ENCODE measurements at regions not wholly inside any gene's neighbourhood (a gene's known extent, or its start where the extent isn't known, plus 50 kb on each side); places are given as distances from the start of the nearest gene placed in this dataset.
A peak's percentile ranks its signal among the peaks of the same experiment; 100 is the strongest.
"Not testable (repeated sequence)": the region's sequence is repeated elsewhere in the genome, so short reads cannot be mapped to it uniquely, and the experiment has no call there.

DNA sequence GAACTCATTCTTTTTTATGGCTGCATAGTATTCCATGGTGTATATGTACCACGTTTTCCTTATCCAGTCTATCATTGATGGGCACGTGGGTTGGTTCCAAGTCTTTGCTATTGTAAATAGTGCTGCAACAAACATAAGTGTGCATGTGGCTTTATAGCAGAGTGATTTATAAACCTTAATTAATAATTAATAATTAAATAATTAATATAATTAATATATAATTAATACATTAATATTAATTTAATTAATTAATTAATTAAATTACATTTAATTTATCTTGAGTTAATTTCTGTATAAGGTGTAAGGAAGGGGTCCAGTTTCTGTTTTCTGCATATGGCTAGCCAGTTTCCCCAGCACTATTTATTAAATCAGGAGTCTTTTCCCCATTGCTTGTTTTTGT is 142.1 kb upstream of the TFAP2D start:
- intact Hi-C loops (cut with DNase I); DNase-seq: not testable (repeated sequence)

DNA sequence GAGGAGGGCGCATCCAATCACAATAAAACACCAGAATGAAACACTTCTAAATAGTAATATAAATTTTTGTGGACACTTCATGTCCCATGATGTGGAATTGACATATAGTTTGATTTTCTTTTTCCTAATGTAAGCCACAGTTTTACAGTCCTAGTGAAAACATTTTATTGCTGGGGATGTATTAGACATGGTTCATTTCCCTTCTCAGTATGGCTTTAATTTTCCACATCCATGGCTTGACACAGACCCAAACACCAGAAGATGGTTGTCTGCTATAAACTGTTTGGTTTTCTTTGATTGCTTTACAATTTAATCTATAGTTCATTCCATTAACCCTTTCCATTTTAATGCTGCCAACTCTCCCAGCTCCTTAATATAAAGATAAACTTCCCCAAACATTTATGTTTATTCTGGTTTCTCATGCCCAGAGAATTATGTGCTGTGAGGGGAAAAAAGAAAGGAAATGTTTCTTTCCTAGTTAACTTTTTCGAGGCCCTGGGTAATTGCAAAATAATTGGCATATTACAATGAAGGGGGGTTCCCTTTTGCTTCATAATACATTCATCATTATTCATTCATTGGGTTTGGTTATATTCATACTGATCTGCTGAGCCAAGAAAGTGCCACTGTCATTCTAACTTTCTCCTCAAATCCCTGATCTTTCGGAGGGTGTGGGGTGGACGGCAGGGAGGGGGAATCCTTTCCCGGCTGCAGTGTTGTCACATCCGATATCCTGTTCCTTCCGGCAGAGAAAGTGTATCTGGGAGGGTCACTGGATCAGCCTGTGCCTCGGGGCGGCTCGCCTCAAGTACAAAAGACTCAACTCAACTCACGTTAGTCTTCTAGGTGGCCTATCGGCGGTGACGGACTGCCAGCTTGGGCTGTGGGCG is 127.6 kb upstream of the TFAP2D start:
- intact Hi-C loops (cut with DNase I), result no loop called here

DNA sequence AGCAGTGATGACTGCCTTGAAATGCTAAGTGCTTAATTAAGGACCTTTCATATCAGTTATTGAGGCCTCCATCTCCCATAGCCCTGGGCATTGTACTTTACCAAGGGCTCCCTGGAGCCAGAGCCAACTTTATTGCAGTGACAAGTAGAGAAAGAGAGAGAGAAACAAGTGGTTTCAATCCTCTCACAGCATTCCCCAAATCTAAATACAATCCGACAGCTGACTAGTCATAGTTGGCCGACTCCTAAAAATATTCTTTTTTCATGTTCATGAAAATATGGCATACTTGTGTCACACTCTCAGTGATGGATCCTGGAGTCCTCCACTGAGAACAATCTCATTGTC is 127.0 kb upstream of the TFAP2D start:
- no peak for DNase-seq
- intact Hi-C loops (cut with DNase I), result no loop called here

More for the DNA sequence above, 127.6 kb upstream of the TFAP2D start:
- DNase-seq, result no peak

DNA sequence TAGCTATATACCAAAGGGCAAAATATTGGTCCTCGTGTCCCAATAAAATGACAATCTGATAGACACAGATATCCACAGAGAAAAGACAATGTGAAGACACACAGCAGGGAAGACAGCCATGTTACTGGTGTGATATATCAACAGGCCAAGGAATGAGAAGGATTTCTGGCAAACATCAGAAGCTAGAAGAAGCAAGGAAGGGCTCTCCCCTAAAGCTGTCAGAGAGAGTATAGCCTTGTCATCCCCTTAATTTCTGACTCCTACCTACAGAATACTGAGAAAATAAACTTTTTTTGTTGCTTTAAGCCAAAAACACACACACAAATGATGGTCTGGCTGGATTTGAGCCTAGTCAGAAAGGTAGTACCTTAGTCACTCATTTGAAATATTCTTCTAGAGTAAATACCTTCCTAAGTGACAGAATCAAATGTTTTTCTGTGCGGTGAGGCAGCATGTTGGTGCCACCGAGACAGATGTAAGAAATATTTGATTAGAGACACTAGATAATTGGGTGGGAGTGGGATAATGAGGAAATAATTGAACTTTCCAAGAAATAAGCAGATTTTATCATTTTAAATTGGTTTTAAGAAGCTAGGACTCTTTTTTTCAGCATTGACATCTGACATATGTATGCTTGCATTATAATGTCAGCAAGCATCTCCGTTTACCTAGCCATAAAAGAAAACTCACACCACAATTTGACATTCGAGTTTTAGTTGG is 123.4 kb upstream of the TFAP2D start:
- no peak for DNase-seq
- intact Hi-C loops (cut with DNase I), result no loop called here

DNA sequence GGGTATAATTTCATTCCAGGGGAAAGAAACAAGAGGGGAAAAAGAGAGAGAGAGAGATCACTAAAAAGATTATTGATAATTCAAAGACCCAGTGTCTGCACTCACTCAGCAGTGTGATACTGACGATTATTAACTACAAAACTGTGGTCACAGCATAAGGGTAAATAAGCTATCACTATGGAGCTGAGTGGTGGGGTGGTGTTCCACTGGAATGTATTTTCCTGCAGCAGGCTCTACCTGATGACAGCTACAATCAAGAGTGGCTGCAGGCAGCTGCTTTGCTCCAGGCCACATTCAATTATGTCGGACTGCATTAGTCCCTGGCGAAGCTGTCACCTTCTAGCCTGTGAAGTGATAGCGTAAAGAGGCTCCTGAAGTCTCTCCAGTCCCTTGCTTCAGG is 122.2 kb upstream of the TFAP2D start:
- DNase-seq, result no peak
- intact Hi-C loops (cut with DNase I), result no loop called here

DNA sequence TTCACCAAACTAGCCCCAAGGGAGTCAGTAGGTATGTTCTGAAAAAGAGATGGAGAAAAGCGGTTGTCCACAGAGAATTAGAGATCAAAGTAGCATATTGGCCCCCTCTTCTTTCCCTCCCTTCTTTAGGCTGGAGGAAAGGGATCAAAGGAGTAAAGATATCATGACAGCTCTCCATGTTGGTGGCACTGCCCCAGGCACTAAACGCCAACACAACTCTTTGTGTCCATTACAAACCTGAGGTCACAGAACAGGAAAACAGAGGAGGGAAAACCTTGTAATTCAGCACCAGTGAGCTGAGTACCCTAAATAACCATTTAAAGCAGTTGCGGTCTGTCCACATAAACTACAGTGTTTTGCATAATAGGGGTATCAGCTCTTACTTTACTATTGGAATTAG is 113.0 kb upstream of the TFAP2D start:
- intact Hi-C loops (cut with DNase I), result loop anchor here (10.0 kb wide), 1 partner anchor 475 kb away; no protein-coding TSS in a partner anchor
- no peak for DNase-seq

DNA sequence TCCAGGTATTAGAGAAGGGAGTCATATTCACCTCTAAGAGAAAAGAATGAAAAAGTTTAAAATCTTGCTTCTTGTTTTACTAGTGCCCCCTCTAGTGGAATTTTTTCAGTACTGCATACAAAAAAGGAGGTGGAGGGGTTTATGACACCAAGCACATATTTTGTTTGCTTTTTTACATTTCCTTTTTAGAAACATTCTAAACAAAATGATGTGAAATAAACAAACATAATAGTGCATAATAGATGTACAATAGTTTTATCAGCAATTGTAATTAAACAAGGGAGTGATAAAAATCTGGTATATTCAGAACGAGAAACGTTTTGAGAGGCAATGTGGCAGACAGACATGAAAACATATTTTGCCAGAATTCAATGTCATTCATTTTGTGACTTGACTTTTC is 111.0 kb upstream of the TFAP2D start:
- peak in 6 of 42 donors; percentile 5 to 43 (median 13) for DNase-seq

DNA sequence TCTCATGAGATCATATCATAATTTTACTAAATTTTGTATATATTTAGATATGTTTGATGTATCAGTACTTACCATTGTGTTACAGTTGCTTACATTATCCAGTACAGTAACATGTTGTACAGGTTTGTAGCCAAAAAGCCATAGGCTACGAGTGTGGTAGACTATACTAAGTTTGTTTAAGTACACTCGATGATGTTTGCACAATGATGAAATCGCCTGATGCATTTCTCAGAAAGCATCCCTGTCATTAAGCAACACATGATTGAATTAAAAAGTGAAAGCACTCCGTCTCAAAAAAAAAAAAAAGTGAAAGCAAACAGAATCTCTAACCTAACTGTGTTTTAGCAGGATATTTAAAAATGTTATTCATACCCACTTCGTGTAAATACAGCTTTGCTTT is 104.9 kb upstream of the TFAP2D start:
- no peak for DNase-seq
- intact Hi-C loops (cut with DNase I), result loop anchor here (10.0 kb wide), 1 partner anchor 484 kb away; no protein-coding TSS in a partner anchor

More for the DNA sequence above, 111.0 kb upstream of the TFAP2D start:
- intact Hi-C loops (cut with DNase I), result loop anchor here (10.0 kb wide), 1 partner anchor 477 kb away; no protein-coding TSS in a partner anchor

DNA sequence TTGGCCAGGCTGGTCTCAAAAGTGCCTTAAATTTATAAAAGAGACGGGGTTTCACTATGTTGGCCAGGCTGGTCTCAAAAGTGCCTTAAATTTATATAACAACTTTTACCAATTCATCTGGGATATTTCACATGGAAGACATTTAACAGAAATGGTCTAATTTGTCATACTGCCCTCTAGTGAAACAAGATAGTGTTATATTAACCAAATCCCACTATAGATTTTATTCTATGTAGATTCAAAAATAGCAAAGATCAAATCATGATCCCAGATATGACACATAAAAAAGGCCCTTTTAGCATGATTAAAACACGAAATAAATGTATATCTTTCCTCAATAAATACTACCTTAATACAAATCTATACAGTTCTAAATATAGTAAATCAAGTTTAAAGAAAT is 102.8 kb upstream of the TFAP2D start:
- no peak for DNase-seq
- intact Hi-C loops (cut with DNase I), result no loop called here

DNA sequence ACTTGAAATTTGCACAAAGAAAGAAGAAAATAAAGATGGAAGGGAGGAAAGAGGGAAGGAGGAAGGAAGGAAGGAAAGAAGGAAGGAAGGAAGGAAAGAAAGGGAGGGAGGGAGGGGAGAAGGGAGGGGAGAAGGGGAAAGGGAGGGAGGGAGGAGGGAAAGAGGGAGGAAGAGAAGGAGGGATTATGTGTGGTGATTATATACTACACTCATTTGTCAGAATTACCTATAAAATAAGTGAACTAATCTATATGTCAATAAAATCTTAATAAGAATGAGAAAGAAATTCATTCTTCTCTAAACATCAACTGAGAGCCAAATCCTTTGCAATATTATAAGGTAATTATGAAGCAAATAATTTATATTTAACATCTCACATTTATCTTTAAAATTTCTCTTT is 77.9 kb upstream of the TFAP2D start:
- intact Hi-C loops (cut with DNase I), result no loop called here

DNA sequence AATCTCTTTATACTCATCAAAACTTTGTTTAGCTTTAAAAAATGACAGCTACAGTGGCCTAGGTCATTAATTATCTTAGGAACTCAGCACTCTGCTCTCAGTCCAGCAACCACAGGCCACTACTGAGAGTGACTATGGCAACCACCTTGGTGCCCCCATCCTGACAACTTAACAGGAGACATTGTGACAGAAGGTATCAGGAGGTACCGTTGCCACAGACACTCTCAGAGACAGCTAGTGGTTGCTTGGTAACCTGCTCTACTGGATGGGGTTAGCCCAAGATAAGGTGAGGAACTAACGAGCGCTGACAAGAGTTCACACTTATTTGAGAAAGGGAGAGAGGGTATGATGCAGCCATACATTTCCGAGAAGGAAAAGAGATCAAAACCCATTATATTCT is 76.1 kb upstream of the TFAP2D start:
- intact Hi-C loops (cut with DNase I), result no loop called here
- no peak for DNase-seq

More for the DNA sequence above, 77.9 kb upstream of the TFAP2D start:
- DNase-seq, result no peak

DNA sequence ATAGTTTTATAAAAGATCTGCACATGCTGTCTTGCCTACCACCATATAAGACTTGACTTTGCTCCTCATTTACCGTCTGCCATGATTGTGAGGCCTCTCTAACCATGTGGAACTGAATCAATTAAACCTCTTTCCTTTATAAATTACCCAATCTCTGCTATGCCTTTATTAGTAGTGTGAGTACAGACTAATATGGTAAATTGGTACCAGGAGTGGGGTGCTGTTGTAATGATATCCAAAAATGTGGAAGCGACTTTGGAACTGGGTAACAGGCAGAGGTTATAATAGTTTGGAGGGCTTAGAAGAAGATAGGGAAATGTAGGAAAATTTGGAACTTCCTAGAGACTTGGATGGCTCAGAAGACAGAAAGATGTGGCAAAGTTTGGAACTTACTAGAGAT is 64.2 kb upstream of the TFAP2D start:
- DNase-seq, result no peak
- intact Hi-C loops (cut with DNase I), result no loop called here

DNA sequence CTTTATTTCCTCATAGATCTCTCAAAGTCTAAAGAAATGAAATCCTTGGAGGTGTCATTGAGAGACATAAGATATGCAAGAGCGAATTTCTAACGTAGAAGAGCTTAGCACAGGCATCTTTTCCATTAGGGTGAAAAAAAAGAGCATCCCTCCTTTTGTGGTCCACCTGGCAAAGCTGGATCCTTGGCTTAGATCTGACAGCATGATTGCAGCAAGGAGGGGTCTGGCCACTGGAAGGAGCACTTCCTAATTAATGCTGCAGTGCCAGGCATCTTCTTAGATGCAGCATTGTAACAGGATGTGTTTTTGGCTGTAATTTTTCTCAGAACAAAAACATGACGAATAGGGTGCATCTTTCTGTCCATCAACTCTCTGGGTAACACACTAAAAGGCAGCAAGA is 60.1 kb upstream of the TFAP2D start:
- intact Hi-C loops (cut with DNase I), result no loop called here

DNA sequence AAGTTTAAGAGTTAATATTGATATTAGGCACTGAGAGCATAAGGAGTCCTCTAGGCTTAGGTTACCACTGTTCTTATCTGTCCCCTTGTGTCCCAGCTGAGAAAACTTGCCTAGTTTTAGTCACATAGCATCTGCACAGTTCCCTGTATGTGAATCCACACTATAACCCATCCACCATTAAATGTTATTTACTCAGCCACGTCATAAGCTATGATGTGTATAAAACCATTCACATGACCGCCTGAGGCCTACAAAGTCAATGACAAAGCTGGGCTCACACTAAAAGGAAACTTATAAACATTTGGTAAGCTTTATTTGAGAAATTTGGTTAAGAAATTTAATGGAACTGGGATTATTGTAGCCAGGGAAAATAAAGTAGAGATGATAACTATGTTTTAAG is 59.2 kb upstream of the TFAP2D start:
- no peak for DNase-seq
- intact Hi-C loops (cut with DNase I), result no loop called here

More for the DNA sequence above, 60.1 kb upstream of the TFAP2D start:
- DNase-seq, result no peak

DNA sequence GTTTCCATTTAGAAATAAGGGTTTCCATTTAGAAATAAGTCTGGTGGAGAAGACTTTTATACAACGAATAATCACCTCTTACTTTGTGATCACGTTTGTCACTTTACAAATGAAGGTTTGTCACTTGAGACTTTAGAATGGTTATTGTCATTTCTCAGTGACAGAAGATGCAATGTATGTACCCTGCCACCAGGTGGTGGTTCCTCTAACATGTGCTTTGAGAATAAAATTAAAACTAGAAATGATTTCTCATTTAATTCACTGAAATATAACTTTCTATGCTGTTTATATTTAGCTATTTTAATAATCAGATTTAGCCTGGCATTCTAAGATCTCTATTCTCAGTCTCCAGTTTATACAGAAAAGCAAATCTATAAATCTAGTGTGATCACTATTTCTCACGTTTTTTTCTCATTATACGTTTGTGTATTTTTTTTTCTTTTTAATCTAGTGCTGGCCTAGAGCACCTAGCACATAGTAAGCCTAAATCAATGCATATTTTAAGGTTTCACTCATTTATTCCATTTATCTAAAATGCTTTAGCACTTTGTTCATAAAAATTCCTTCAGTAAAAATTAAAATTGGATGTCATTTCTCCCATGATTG is 57.4 kb upstream of the TFAP2D start:
- intact Hi-C loops (cut with DNase I), result no loop called here
- peak in 24 of 42 donors; percentile 4 to 60 (median 20) for DNase-seq

DNA sequence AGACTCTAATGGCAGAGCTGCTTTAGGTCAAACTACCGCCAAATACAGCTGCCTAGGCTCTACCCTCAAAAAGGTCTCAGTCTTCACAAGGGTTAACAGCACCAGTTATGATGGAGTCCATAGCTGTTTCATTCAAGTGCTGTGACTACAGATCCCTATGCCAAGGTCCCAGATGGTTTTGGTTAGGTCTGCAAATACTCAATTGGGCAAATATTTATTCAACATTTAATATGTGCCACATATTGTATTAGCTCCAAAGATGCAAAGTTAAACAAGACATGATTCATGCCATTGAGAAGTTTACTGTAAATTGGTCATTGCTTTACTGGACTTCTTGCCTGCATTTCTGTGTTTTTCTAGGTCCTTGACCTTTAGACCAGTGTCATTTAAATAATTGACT is 55.8 kb upstream of the TFAP2D start:
- DNase-seq, result no peak
- intact Hi-C loops (cut with DNase I), result no loop called here

DNA sequence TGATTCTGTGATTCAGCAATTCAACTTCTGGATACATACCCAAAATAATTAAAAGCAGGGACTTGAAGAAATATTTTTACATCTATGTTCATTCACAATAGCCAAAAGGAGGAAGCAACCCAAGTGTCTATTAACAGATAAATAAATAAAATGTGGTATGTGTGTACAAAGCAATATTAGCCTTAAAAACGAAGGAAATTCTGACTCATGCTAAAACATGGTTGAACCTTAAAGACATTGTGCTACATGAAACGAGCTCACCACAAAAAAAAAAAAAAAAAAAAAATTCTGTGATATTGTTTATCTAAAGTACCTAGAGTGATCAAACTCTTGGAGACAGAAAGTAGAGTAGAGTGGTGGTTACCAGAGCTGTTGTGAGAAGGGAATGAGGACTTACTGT is 54.8 kb upstream of the TFAP2D start:
- intact Hi-C loops (cut with DNase I), result no loop called here
- no peak for DNase-seq

DNA sequence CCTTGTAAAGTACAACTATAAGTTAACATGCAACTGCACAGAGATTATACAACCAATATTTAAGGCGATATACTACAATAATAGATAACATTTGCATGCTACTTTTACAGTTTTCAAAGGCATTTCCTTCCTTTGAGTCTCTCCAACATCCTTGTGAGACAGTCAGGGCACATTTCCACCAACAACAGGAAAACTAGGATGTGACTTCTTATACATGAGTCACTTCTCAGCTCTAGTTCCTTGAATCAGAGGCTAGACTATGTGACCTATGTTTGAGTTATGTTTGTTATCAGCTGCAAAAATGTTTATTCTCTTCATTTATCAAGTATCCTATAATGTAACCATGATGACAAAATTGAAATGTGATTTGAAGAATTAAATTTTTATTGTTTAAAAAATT is 51.7 kb upstream of the TFAP2D start:
- DNase-seq, result no peak
- intact Hi-C loops (cut with DNase I), result no loop called here

Data from head of caudate nucleus (tissue), 42 donors.